HepG2 (cell line): ENCODE measurements at regions not wholly inside any gene's neighbourhood (a gene's known extent, or its start where the extent isn't known, plus 50 kb on each side); places are given as distances from the start of the nearest gene placed in this dataset.

ENCODE experiments used
- HOXA3 ChIP-seq: sonication (generic); formaldehyde crosslinking; IDR thresholded peaks from 2 replicates; pipeline ENCODE4 v1.5.0; 2020; ENCODE audit warnings: missing genetic modification reagents
- IKZF1 ChIP-seq: fragments of 450-650 bp; IDR thresholded peaks from 2 replicates; pipeline ENCODE4 v1.7.1; 2016
- MED8 ChIP-seq: sonication (generic); formaldehyde crosslinking; IDR thresholded peaks from 2 replicates; pipeline ENCODE4 v1.8.1; 2023; ENCODE audit warnings: mild to moderate bottlenecking, missing genetic modification reagents; ENCODE audit not compliant: insufficient replicate concordance
- MYPOP ChIP-seq: sonication (generic); formaldehyde crosslinking; IDR thresholded peaks from 2 replicates; pipeline ENCODE4 v1.8.1; 2023; ENCODE audit warnings: mild to moderate bottlenecking, moderate library complexity, missing genetic modification reagents
- RBFOX2 ChIP-seq: fragments of 200-400 bp; formaldehyde crosslinking; IDR thresholded peaks from 2 replicates; pipeline ENCODE4 v1.6.1; 2017; ENCODE audit warnings: low read depth, mild to moderate bottlenecking, low read length
- SRSF4 ChIP-seq: fragments of 200-400 bp; formaldehyde crosslinking; IDR thresholded peaks from one replicate; pipeline ENCODE4 v1.6.1; 2018; ENCODE audit warnings: mild to moderate bottlenecking, low read depth, low read length, moderate library complexity; ENCODE audit not compliant: poor library complexity, severe bottlenecking
- ZBTB20 ChIP-seq: sonication (generic); formaldehyde crosslinking; IDR thresholded peaks from 2 replicates; pipeline ENCODE4 v1.8.1; 2023; ENCODE audit warnings: missing genetic modification reagents, low read depth, mild to moderate bottlenecking, borderline replicate concordance
- ZNF142 ChIP-seq: sonication (generic); formaldehyde crosslinking; IDR thresholded peaks from 2 replicates; pipeline ENCODE4 v1.4.0; 2020; ENCODE audit warnings: missing genetic modification reagents
- ZNF567 ChIP-seq: sonication (generic); formaldehyde crosslinking; IDR thresholded peaks from 2 replicates; pipeline ENCODE4 v1.8.1; 2023; ENCODE audit warnings: mild to moderate bottlenecking, missing genetic modification reagents, borderline replicate concordance
- ZNF747 ChIP-seq: sonication (generic); formaldehyde crosslinking; IDR thresholded peaks from 2 replicates; pipeline ENCODE4 v1.8.1; 2023; ENCODE audit warnings: missing genetic modification reagents, mild to moderate bottlenecking, borderline replicate concordance
- TF ChIP-seq, protein P1 (sequence below): sonication (generic); formaldehyde crosslinking; IDR thresholded peaks from 2 replicates; pipeline ENCODE4 v1.4.0; 2020; ENCODE audit warnings: missing genetic modification reagents, borderline replicate concordance

DNA sequence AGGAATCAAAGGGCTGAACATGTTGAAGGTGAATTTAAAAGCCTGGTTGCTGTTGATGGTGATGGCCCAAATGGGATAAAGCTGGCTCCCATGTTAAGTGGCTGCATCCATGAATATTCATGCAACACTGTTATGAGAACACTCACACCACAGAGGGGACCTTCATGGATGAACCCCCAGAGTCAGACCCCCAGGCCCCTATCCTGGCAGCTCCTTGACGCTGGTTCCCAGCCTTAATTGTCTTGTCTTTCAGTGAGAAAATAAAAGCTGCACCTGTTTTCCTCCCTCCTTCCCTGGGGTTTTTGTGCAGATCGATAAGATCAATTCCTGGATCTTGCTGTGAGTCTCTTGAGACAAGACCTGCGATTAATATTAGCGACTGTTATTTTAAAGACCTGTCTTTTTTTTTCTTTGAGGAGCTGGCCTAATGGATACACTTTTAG, 371.7 kb downstream of the ICE1 start (continued):
- TF ChIP-seq, protein P1, sequence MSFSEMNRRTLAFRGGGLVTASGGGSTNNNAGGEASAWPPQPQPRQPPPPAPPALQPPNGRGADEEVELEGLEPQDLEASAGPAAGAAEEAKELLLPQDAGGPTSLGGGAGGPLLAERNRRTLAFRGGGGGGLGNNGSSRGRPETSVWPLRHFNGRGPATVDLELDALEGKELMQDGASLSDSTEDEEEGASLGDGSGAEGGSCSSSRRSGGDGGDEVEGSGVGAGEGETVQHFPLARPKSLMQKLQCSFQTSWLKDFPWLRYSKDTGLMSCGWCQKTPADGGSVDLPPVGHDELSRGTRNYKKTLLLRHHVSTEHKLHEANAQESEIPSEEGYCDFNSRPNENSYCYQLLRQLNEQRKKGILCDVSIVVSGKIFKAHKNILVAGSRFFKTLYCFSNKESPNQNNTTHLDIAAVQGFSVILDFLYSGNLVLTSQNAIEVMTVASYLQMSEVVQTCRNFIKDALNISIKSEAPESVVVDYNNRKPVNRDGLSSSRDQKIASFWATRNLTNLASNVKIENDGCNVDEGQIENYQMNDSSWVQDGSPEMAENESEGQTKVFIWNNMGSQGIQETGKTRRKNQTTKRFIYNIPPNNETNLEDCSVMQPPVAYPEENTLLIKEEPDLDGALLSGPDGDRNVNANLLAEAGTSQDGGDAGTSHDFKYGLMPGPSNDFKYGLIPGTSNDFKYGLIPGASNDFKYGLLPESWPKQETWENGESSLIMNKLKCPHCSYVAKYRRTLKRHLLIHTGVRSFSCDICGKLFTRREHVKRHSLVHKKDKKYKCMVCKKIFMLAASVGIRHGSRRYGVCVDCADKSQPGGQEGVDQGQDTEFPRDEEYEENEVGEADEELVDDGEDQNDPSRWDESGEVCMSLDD: no peak
- TF ChIP-seq ZNF142 (CRISPR knock-in tag) (no peak), ZNF747 (CRISPR knock-in tag) (no peak), ZBTB20 (CRISPR knock-in tag) (no peak), MYPOP (CRISPR knock-in tag) (no peak), MED8 (CRISPR knock-in tag) (no peak), IKZF1 (no peak), HOXA3 (CRISPR knock-in tag) (no peak), ZNF567 (CRISPR knock-in tag) (no peak), RBFOX2 (no peak), SRSF4 (no peak)
